K562 (cell line): ENCODE measurements at regions not wholly inside any gene's neighbourhood (a gene's known extent, or its start where the extent isn't known, plus 50 kb on each side); places are given as distances from the start of the nearest gene placed in this dataset.

Experiments used
- ATAC-seq: fragments of 200-7000 bp; cut with Tn5 transposase; 3 replicates; pipeline ENCODE4 v1.9.1; 2020; ENCODE audit warnings: moderate library complexity
- BruUV-seq: library from RNA; stranded (reverse); fragments of 400-500 nt; replicated peaks from 2 replicates; lab custom pipeline; 2021; lab: Mats Ljungman, UMichigan
- CTCF ChIA-PET: fragments of 300-600 bp; formaldehyde crosslinking; extraction: SDS; loops from one replicate; lab custom pipeline; 2021; ENCODE audit warnings: low intra/inter-chr PET ratio; lab: Yijun Ruan, JAX
- POLR2A ChIA-PET: fragments of 300-600, 350-650 bp; sonication (Branson Sonifier 250); formaldehyde crosslinking; extraction: SDS; loops from one replicate; lab custom pipeline; 2021; ENCODE audit warnings: antibody characterized with exemption, inconsistent platforms; lab: Yijun Ruan, JAX
- DNase-seq, 4 experiments: peaks; one replicate each; pipeline versions ENCODE4 v3.0.0 to v3.0.0-alpha.2; 2011 to 2018; ENCODE audit warnings: low spot score in 3 of 4, mixed read lengths in 3 of 4; ENCODE audit errors: extremely low read depth in 1 of 4
- FAIRE-seq: peaks from 2 replicates; lab custom pipeline; 2011; peaks lifted over from hg19 to GRCh38; lab: Jason Lieb, UNC
- H2AFZ ChIP-seq: 2 replicates; pipeline ENCODE4 v1.6.0; 2011; ENCODE audit warnings: low read depth, low read length, control low read depth, inconsistent platforms
- H3K27ac ChIP-seq: fragments of 200-600 bp; 3 replicates; pipeline ENCODE4 v1.8.0; 2011; ENCODE audit warnings: low read depth, mild to moderate bottlenecking, control low read depth, inconsistent platforms, low read length, moderate library complexity, mixed read lengths; ENCODE audit errors: extremely low read depth
- H3K27me3 ChIP-seq, 2 experiments: fragments of 300-600 bp in 1 of 2; 2 replicates in 1 of 2; 3 replicates in 1 of 2; pipeline versions ENCODE4 v1.6.0 to v1.8.0; 2011; ENCODE audit warnings: inconsistent platforms in 2 of 2, low read length in 2 of 2, mild to moderate bottlenecking in 1 of 2, mixed read lengths in 1 of 2, moderate library complexity in 1 of 2; ENCODE audit not compliant: control insufficient read depth in 2 of 2, insufficient read depth in 2 of 2
- H3K36me3 ChIP-seq: fragments of 300-600 bp; 3 replicates; pipeline ENCODE4 v1.8.0; 2011; ENCODE audit warnings: mild to moderate bottlenecking, low read length, inconsistent platforms; ENCODE audit not compliant: control insufficient read depth, insufficient read depth
- H3K4me1 ChIP-seq, 2 experiments: fragments of 200-600 bp in 1 of 2; replicated peaks in 1 of 2; 2 replicates in 1 of 2; 3 replicates in 1 of 2; pipeline versions ENCODE4 v1.5.1 to v1.8.0; 2011; ENCODE audit warnings: inconsistent platforms in 2 of 2, low read length in 2 of 2, mild to moderate bottlenecking in 1 of 2, mixed read lengths in 1 of 2, moderate library complexity in 1 of 2; ENCODE audit not compliant: control insufficient read depth in 2 of 2, insufficient read depth in 2 of 2
- H3K4me2 ChIP-seq: 2 replicates; pipeline ENCODE4 v1.6.1; 2011; ENCODE audit warnings: low read length, control low read depth, inconsistent platforms, mixed read lengths; ENCODE audit not compliant: insufficient read depth
- H3K4me3 ChIP-seq: fragments of 200-600 bp; sonication (generic), shearing (Covaris generic); 2 replicates; pipeline ENCODE4 v1.5.1; 2016; ENCODE audit warnings: control low read depth, inconsistent platforms
- H3K79me2 ChIP-seq: fragments of 200-600 bp; 3 replicates; pipeline ENCODE4 v1.8.0; 2011; ENCODE audit warnings: low read length, inconsistent platforms; ENCODE audit not compliant: control insufficient read depth, insufficient read depth
- H3K9ac ChIP-seq, 2 experiments: 2 replicates each; pipeline versions ENCODE4 v1.6.0 to v1.6.1; 2011; ENCODE audit warnings: low read depth in 2 of 2, low read length in 2 of 2, control low read depth in 1 of 2, inconsistent platforms in 1 of 2, mild to moderate bottlenecking in 1 of 2, mixed read lengths in 1 of 2; ENCODE audit not compliant: insufficient read depth in 1 of 2
- H3K9me1 ChIP-seq: one replicate; pipeline ENCODE4 v1.6.0; 2011; ENCODE audit warnings: inconsistent platforms, mild to moderate bottlenecking, low read length, moderate library complexity; ENCODE audit not compliant: control insufficient read depth, insufficient read depth
- H3K9me3 ChIP-seq: replicated peaks from 2 replicates; pipeline ENCODE4 v1.5.1; 2011; ENCODE audit warnings: low read depth, low read length, inconsistent platforms; ENCODE audit not compliant: control insufficient read depth, insufficient read depth
- H4K20me1 ChIP-seq: replicated peaks from 2 replicates; pipeline ENCODE4 v1.6.1; 2011; ENCODE audit warnings: low read length, inconsistent platforms, mixed read lengths; ENCODE audit not compliant: control insufficient read depth, insufficient read depth
- HDAC1 ChIP-seq, 2 experiments: fragments of 450-650 bp; IDR thresholded peaks; 2 replicates each; pipeline ENCODE4 v1.6.1; 2016 to 2017; ENCODE audit warnings: inconsistent platforms in 1 of 2, mild to moderate bottlenecking in 1 of 2, moderate library complexity in 1 of 2
- JUND ChIP-seq, 2 experiments: IDR thresholded peaks; 2 replicates in 1 of 2; 3 replicates in 1 of 2; pipeline ENCODE4 v1.6.1; 2011; ENCODE audit warnings: borderline replicate concordance in 2 of 2, low read depth in 2 of 2, low read length in 2 of 2, improper control_type of control experiment in 1 of 2, missing biosample characterization in 1 of 2, missing genetic modification characterization in 1 of 2, missing genetic modification reagents in 1 of 2
- MAX ChIP-seq: sonication (generic); formaldehyde crosslinking; IDR thresholded peaks from 2 replicates; pipeline ENCODE4 v1.9.0; 2022; ENCODE audit warnings: mild to moderate bottlenecking, missing genetic modification reagents
- MIER1 ChIP-seq: fragments of 450-650 bp; IDR thresholded peaks from 2 replicates; pipeline ENCODE4 v1.6.1; 2016; ENCODE audit warnings: antibody characterized with exemption, mild to moderate bottlenecking, low read depth
- SMARCB1 ChIP-seq: IDR thresholded peaks from 2 replicates; pipeline ENCODE4 v1.6.1; 2011; ENCODE audit warnings: improper control_type of control experiment, low read depth; ENCODE audit not compliant: insufficient read length
- ZEB2 ChIP-seq: fragments of 450-650 bp; IDR thresholded peaks from 2 replicates; pipeline ENCODE4 v1.6.1; 2016
- WGBS: fragments of 100-300 bp; shearing (Covaris generic); methylation state at CpG from one replicate; pipeline ENCODE4 v1.1.6; 2016; ENCODE audit warnings: low coverage, mixed read lengths; ENCODE audit not compliant: insufficient coverage; ENCODE audit errors: missing lambda C conversion rate; 5-methylcytosine and 5-hydroxymethylcytosine counted together
- in situ Hi-C: fragments of 300-500 bp; cut with MboI; formaldehyde crosslinking; loops from 4 replicates; pipeline ENCODE4 v1.15.0; 2018; ENCODE audit warnings: inconsistent platforms, mixed read lengths
- intact Hi-C: fragments of 100-400 bp; cut with micrococcal nuclease; formaldehyde crosslinking; loops from 2 replicates; pipeline ENCODE4 v1.14.2; 2022
- TF ChIP-seq, protein P1 (sequence below): fragments of 450-650 bp; formaldehyde crosslinking; IDR thresholded peaks from 2 replicates; pipeline ENCODE4 v1.4.0; 2022; ENCODE audit warnings: missing genetic modification characterization
- TF ChIP-seq, protein P2 (sequence below): fragments of 150-350 bp; conservative IDR thresholded peaks from 2 replicates; pipeline ENCODE4 v1.6.1; 2014; ENCODE audit warnings: low read length
- TF ChIP-seq, protein P3 (sequence below): fragments of 250-450 bp; sonication (Bioruptor Pico); IDR thresholded peaks from 2 replicates; pipeline ENCODE4 v1.8.0; 2021; ENCODE audit warnings: moderate library complexity, mild to moderate bottlenecking, inconsistent platforms

- Histone ChIP-seq H3K4me2 (no peak overlapping the region), H3K9me3 (no peaks in the 10 kb centered on the region), H3K9me1 (no peaks in the 10 kb centered on the region), H3K27ac (no peak overlapping the region), H2AFZ (no peak overlapping the region), H3K4me3 (no peak overlapping the region), H3K27me3 (peaks cover 0 to 5% of the 10 kb centered on the region in 2 experiments; a peak in 2 of 5 replicates), H3K36me3 (no peaks in the 10 kb centered on the region), H3K4me1 (no peaks in the 10 kb centered on the region), H3K79me2 (no peaks in the 10 kb centered on the region), H4K20me1 (no peaks in the 10 kb centered on the region), H3K9ac (no peak overlapping the region)
- CTCF ChIA-PET: no interaction called here
- intact Hi-C loops (no loop called here), in situ Hi-C loops (no loop called here)
- DNase-seq (no peak), ATAC-seq (no peak), FAIRE-seq (no peak)
- no TSS peak for BruUV-seq
- TF ChIP-seq HDAC1 (IDR thresholded peaks at IDR 0.05) (no peak), MIER1 (no peak), SMARCB1 (no peak), ZEB2 (no peak), MAX (CRISPR knock-in tag) (no peak), JUND (IDR thresholded peaks at IDR 0.05; ENCODE audit: borderline replicate concordance, low read depth, low read length) (no peak), JUND (tag; IDR thresholded peaks at IDR 0.05; ENCODE audit: borderline replicate concordance, low read depth, low read length) (no peak)
- TF ChIP-seq, protein P1, sequence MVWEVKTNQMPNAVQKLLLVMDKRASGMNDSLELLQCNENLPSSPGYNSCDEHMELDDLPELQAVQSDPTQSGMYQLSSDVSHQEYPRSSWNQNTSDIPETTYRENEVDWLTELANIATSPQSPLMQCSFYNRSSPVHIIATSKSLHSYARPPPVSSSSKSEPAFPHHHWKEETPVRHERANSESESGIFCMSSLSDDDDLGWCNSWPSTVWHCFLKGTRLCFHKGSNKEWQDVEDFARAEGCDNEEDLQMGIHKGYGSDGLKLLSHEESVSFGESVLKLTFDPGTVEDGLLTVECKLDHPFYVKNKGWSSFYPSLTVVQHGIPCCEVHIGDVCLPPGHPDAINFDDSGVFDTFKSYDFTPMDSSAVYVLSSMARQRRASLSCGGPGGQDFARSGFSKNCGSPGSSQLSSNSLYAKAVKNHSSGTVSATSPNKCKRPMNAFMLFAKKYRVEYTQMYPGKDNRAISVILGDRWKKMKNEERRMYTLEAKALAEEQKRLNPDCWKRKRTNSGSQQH (CRISPR knock-in tag): no peak
- TF ChIP-seq, protein P2, sequence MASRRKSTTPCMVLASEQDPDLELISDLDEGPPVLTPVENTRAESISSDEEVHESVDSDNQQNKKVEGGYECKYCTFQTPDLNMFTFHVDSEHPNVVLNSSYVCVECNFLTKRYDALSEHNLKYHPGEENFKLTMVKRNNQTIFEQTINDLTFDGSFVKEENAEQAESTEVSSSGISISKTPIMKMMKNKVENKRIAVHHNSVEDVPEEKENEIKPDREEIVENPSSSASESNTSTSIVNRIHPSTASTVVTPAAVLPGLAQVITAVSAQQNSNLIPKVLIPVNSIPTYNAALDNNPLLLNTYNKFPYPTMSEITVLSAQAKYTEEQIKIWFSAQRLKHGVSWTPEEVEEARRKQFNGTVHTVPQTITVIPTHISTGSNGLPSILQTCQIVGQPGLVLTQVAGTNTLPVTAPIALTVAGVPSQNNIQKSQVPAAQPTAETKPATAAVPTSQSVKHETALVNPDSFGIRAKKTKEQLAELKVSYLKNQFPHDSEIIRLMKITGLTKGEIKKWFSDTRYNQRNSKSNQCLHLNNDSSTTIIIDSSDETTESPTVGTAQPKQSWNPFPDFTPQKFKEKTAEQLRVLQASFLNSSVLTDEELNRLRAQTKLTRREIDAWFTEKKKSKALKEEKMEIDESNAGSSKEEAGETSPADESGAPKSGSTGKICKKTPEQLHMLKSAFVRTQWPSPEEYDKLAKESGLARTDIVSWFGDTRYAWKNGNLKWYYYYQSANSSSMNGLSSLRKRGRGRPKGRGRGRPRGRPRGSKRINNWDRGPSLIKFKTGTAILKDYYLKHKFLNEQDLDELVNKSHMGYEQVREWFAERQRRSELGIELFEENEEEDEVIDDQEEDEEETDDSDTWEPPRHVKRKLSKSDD: no peak
- TF ChIP-seq, protein P3, sequence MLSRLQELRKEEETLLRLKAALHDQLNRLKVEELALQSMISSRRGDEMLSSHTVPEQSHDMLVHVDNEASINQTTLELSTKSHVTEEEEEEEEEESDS (CRISPR knock-in tag): no peak
- WGBS: 0% methylated on average over 4 of the region's 4 CpGs
- POLR2A ChIA-PET: no interaction called here
Measured at GRCh38 chr5:74430631-74431289, 209.8 kb downstream of the ENC1 start.
